ENCODE measurements at regions not wholly inside any gene's neighbourhood (a gene's known extent, or its start where the extent isn't known, plus 50 kb on each side); places are given as distances from the start of the nearest gene placed in this dataset.
A peak's percentile ranks its signal among the peaks of the same experiment; 100 is the strongest.
"Not testable (repeated sequence)": the region's sequence is repeated elsewhere in the genome, so short reads cannot be mapped to it uniquely, and the experiment has no call there.

GRCh38 chr15:23750179-23750578, 63.1 kb upstream of the NDN start:
- DNase-seq (ENCODE audit: low spot score), result no peak

- no peak for DNase-seq (ENCODE audit: low spot score)
Observed at GRCh38 chr15:23750776-23751175, 63.7 kb upstream of the NDN start.

- no peak for DNase-seq (ENCODE audit: low spot score)
Observed at GRCh38 chr15:23753248-23753647, 66.1 kb upstream of the NDN start.

GRCh38 chr15:23758891-23759290, 71.8 kb upstream of the NDN start:
- DNase-seq (ENCODE audit: low spot score), result no peak

- DNase-seq (ENCODE audit: low spot score), result no peak
Observed at GRCh38 chr15:23760024-23760423, 72.9 kb upstream of the NDN start.

- DNase-seq (ENCODE audit: low spot score), result no peak
Observed at GRCh38 chr15:23761386-23761785, 74.3 kb upstream of the NDN start.

GRCh38 chr15:23762026-23762425, 74.9 kb upstream of the NDN start:
- no peak for DNase-seq (ENCODE audit: low spot score)

- DNase-seq (ENCODE audit: low spot score), result no peak
Observed at GRCh38 chr15:23763021-23763420, 75.9 kb upstream of the NDN start.

- no peak for DNase-seq (ENCODE audit: low spot score)
Observed at GRCh38 chr15:23764306-23764705, 77.2 kb upstream of the NDN start.

- no peak for DNase-seq (ENCODE audit: low spot score)
Observed at GRCh38 chr15:23764716-23765115, 77.6 kb upstream of the NDN start.

GRCh38 chr15:23766779-23767178, 79.7 kb upstream of the NDN start:
- not testable (repeated sequence) for DNase-seq (ENCODE audit: low spot score)

- DNase-seq (ENCODE audit: low spot score), result no peak
Observed at GRCh38 chr15:23773093-23773492, 86.0 kb upstream of the NDN start.

- no peak for DNase-seq (ENCODE audit: low spot score)
Observed at GRCh38 chr15:23787346-23788105, 100.4 kb upstream of the NDN start.

- no peak for DNase-seq (ENCODE audit: low spot score)
Observed at GRCh38 chr15:23793191-23793680, 106.1 kb upstream of the NDN start.

GRCh38 chr15:23797747-23798446, 110.8 kb upstream of the NDN start:
- DNase-seq (ENCODE audit: low spot score), result no peak

- DNase-seq (ENCODE audit: low spot score), result no peak
Observed at GRCh38 chr15:23801881-23802280, 114.8 kb upstream of the NDN start.

- DNase-seq (ENCODE audit: low spot score), result not testable (repeated sequence)
Observed at GRCh38 chr15:23802896-23803435, 115.9 kb upstream of the NDN start.

GRCh38 chr15:23806980-23807379, 119.9 kb upstream of the NDN start:
- no peak for DNase-seq (ENCODE audit: low spot score)

- peak; percentile 52 for DNase-seq (ENCODE audit: low spot score)
Observed at GRCh38 chr15:23823508-23823907, 136.4 kb upstream of the NDN start.

- DNase-seq (ENCODE audit: low spot score), result no peak
Observed at GRCh38 chr15:23828786-23829185, 141.7 kb upstream of the NDN start.

GRCh38 chr15:23835953-23836352, 148.8 kb upstream of the NDN start:
- no peak for DNase-seq (ENCODE audit: low spot score)

GRCh38 chr15:23839893-23840474, 152.9 kb upstream of the NDN start:
- no peak for DNase-seq (ENCODE audit: low spot score)

- no peak for DNase-seq (ENCODE audit: low spot score)
Observed at GRCh38 chr15:23846218-23846617, 159.1 kb upstream of the NDN start.
